Transverse colon (tissue), 4 donors: ENCODE measurements at regions not wholly inside any gene's neighbourhood (a gene's known extent, or its start where the extent isn't known, plus 50 kb on each side); places are given as distances from the start of the nearest gene placed in this dataset.

Source experiments
- DNase-seq: peaks from one replicate; pipeline ENCODE4 v3.0.0-alpha.2; 2019
- H3K27ac ChIP-seq, 4 donors: fragments of 200-600 bp; sonication (generic); 2 replicates each; pipeline ENCODE4 v1.5.1; 2016 to 2018; ENCODE audit warnings: inconsistent platforms in 4 of 4
- H3K27me3 ChIP-seq: fragments of 200-600 bp; sonication (generic); 2 replicates; pipeline ENCODE4 v1.5.1; 2017; ENCODE audit warnings: inconsistent platforms
- H3K36me3 ChIP-seq, 4 donors: fragments of 200-600 bp; sonication (generic); 2 replicates each; pipeline ENCODE4 v1.5.1; 2017 to 2019; ENCODE audit warnings: inconsistent platforms in 4 of 4
- H3K4me1 ChIP-seq, 4 donors: fragments of 200-600 bp; sonication (generic); 2 replicates each; pipeline ENCODE4 v1.5.1; 2017 to 2020; ENCODE audit warnings: inconsistent platforms in 4 of 4
- H3K4me3 ChIP-seq, 4 donors: fragments of 200-600 bp; sonication (generic); 1 replicate in 1 of 4; 2 replicates in 3 of 4; pipeline versions ENCODE4 v1.5.1 to v1.6.1; 2017 to 2019; ENCODE audit warnings: inconsistent platforms in 4 of 4
- H3K9me3 ChIP-seq, 2 donors: fragments of 200-600 bp; sonication (generic); 2 replicates each; pipeline ENCODE4 v1.5.1; 2017 to 2019; ENCODE audit warnings: inconsistent platforms in 2 of 2
- EP300 ChIP-seq: sonication (generic); formaldehyde crosslinking; IDR thresholded peaks from one replicate; pipeline ENCODE4 v1.6.1; 2017; ENCODE audit warnings: antibody characterized with exemption, low read depth
- POLR2A ChIP-seq: fragments of 450-650 bp; IDR thresholded peaks from one replicate; pipeline ENCODE4 v1.6.1; 2016; ENCODE audit warnings: antibody characterized with exemption, mild to moderate bottlenecking, moderate library complexity
- POLR2AphosphoS5 ChIP-seq, 3 donors: sonication (generic); formaldehyde crosslinking; IDR thresholded peaks; one replicate each; pipeline ENCODE4 v1.6.1; 2016; ENCODE audit warnings: antibody characterized with exemption in 3 of 3
- WGBS, 2 donors: methylation state at CpG; one replicate each; pipeline ENCODE4 v1.1.5; 2018; ENCODE audit warnings: low coverage in 1 of 2; 5-methylcytosine and 5-hydroxymethylcytosine counted together
- in situ Hi-C, 4 donors: fragments of 200-750 bp; cut with MboI; loops; one replicate each; pipeline versions ENCODE4 v1.15.0 to v1.15.1; 2017; ENCODE audit warnings: low sequenced_read_pairs in 3 of 4, low pct_ligation_motif_present in 1 of 4, low pct_unique_long_range_greater_than_20kb in 1 of 4
- intact Hi-C: fragments of 100-400 bp; cut with DNase I; formaldehyde crosslinking; loops from one replicate; pipeline ENCODE4 v1.15.1; 2023; ENCODE audit warnings: low total_unique reads
- TF ChIP-seq, protein P1 (sequence below), 5 experiments: fragments of 200-600 bp in 3 of 5; fragments of 450-650 bp in 2 of 5; sonication (generic) in 3 of 5; IDR thresholded peaks; 1 replicate in 2 of 5; 2 replicates in 3 of 5; pipeline ENCODE4 v1.5.1; 2016 to 2017; ENCODE audit warnings: antibody characterized with exemption in 5 of 5, inconsistent platforms in 3 of 5, mild to moderate bottlenecking in 2 of 5, moderate library complexity in 1 of 5

DNA sequence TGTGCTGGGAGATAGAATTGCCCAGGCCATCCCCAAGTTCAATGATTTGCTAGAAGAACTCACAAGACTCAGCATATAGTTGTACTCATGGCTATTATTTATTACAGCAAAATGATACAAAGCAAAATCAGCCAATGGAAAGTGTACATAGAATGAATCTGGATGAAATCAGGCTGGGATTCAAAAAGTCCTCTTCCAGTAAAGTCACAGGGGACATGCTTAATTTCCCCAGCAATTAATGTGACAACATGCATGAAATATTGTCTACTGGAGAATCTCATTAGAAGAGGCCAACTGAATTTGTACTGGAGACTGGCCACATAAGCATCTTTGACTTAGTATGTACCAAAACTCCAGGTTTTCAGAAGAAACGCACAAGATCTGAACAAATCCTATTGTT, 1043.1 kb downstream of the NAALADL2 start:
- Histone ChIP-seq H3K36me3 (no peaks in the 10 kb centered on the region), H3K27me3 (no peaks in the 10 kb centered on the region), H3K9me3 (no peaks in the 10 kb centered on the region), H3K4me1 (no peaks in the 10 kb centered on the region), H3K4me3 (no peak overlapping the region), H3K27ac (no peak overlapping the region)
- TF ChIP-seq POLR2A (no peak), POLR2AphosphoS5 (IDR thresholded peaks at IDR 0.05) (no peak), EP300 (no peak)
- TF ChIP-seq, protein P1, sequence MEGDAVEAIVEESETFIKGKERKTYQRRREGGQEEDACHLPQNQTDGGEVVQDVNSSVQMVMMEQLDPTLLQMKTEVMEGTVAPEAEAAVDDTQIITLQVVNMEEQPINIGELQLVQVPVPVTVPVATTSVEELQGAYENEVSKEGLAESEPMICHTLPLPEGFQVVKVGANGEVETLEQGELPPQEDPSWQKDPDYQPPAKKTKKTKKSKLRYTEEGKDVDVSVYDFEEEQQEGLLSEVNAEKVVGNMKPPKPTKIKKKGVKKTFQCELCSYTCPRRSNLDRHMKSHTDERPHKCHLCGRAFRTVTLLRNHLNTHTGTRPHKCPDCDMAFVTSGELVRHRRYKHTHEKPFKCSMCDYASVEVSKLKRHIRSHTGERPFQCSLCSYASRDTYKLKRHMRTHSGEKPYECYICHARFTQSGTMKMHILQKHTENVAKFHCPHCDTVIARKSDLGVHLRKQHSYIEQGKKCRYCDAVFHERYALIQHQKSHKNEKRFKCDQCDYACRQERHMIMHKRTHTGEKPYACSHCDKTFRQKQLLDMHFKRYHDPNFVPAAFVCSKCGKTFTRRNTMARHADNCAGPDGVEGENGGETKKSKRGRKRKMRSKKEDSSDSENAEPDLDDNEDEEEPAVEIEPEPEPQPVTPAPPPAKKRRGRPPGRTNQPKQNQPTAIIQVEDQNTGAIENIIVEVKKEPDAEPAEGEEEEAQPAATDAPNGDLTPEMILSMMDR (IDR thresholded peaks at IDR 0.05) = no peak
- WGBS, 2 donors = 90 to 100% methylated on average over 1 of the region's 1 CpG
- in situ Hi-C loops = no loop called here
- no peak for DNase-seq
- intact Hi-C loops = no loop called here

DNA sequence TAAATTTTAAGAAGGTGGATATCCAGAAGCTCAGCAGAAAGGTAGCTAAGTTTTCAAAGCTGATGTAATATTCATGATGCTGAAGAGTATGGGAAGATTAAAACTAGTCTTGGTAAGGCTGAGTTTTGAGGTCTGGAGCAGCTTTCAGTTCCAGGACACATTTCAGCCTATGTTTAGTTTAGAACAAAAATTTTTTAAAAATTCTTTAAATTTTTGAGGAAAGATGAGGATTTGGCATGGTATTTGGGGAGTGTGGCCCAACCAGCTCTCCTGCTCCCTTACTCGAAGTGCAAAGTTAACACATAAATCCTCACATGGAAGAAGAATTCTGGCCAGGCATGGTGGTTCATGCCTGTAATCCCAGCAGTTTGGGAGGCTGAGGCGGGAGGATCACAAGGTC, 1039.1 kb downstream of the NAALADL2 start:
- in situ Hi-C loops = no loop called here
- H3K4me1 ChIP-seq = no peaks in the 10 kb centered on the region
- no peaks in the 10 kb centered on the region for H3K27me3 ChIP-seq
- WGBS, 2 donors = 71 to 85% methylated on average over 1 to 2 of the region's 2 CpGs
- H3K36me3 ChIP-seq = no peaks in the 10 kb centered on the region
- TF ChIP-seq EP300 (no peak), POLR2AphosphoS5 (IDR thresholded peaks at IDR 0.05) (no peak), POLR2A (no peak)
- TF ChIP-seq, protein P1 (IDR thresholded peaks at IDR 0.05) = no peak
- no peak overlapping the region for H3K27ac ChIP-seq
- no peak overlapping the region for H3K4me3 ChIP-seq
- no peaks in the 10 kb centered on the region for H3K9me3 ChIP-seq
- intact Hi-C loops = no loop called here
- no peak for DNase-seq

DNA sequence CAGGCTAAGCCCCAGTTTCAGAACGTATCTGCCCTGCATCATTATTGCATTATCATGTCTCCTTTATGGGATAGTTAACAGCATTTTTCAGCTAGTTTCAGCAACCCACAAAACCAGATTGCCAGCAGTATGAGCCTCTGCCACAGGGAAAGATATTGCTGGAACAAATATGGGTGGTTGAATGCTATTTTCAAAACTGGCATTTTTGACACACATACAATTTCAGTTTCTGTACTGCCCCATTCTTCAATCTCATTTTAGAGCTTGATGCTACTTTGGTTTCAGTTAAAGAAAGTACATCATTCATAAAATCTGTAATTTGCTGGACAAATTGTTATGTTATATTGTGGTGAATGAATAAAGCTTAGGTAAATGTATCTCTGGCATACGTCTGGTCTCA, 1037.5 kb downstream of the NAALADL2 start:
- in situ Hi-C loops (no loop called here), intact Hi-C loops (no loop called here)

DNA sequence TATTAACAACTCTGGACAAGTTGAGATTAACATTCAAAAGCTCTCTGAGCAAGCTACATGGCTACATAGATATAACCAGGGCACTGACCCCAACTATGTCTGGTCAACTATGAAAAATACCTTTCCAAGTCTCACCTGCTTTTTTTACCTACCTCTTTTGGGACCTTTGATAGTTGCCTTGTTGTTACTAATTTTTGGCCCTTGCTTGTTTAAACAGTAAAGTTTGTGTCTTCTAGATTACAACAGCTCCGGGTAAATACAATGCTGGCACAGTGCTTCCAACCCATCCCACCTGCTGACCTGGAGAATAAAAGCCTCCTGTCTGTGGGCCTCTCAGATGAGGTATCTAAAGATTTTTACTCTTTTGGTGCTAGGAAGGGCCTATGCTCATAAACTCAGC, 1036.6 kb downstream of the NAALADL2 start:
- H3K4me3 ChIP-seq = no peak overlapping the region
- TF ChIP-seq POLR2A (no peak), EP300 (no peak), POLR2AphosphoS5 (IDR thresholded peaks at IDR 0.05) (no peak)
- TF ChIP-seq, protein P1 (IDR thresholded peaks at IDR 0.05) = no peak
- 79% methylated on average over 1 of the region's 1 CpG; no CpG with 5 or more reads in 1 of the 2 donors for WGBS, 2 donors
- H3K36me3 ChIP-seq = no peaks in the 10 kb centered on the region
- in situ Hi-C loops (no loop called here), intact Hi-C loops (no loop called here)
- DNase-seq = no peak
- H3K27ac ChIP-seq = no peak overlapping the region
- no peaks in the 10 kb centered on the region for H3K9me3 ChIP-seq
- H3K4me1 ChIP-seq = no peaks in the 10 kb centered on the region
- H3K27me3 ChIP-seq = no peaks in the 10 kb centered on the region

More for the DNA sequence above, 1037.5 kb downstream of the NAALADL2 start:
- no peak for DNase-seq
- Histone ChIP-seq H3K36me3 (no peaks in the 10 kb centered on the region), H3K9me3 (no peaks in the 10 kb centered on the region), H3K27ac (no peak overlapping the region), H3K27me3 (no peaks in the 10 kb centered on the region), H3K4me1 (no peaks in the 10 kb centered on the region), H3K4me3 (no peak overlapping the region)
- whole genome bisulfite sequencing, 2 donors = 20 to 66% methylated on average over 1 to 2 of the region's 2 CpGs
- TF ChIP-seq, protein P1 (IDR thresholded peaks at IDR 0.05) = no peak
